ENCODE measurements at regions not wholly inside any gene's neighbourhood (a gene's known extent, or its start where the extent isn't known, plus 50 kb on each side); places are given as distances from the start of the nearest gene placed in this dataset.
"Not testable (repeated sequence)": the region's sequence is repeated elsewhere in the genome, so short reads cannot be mapped to it uniquely, and the experiment has no call there.

GRCh38 chr9:38182321-38182720 is 113.3 kb upstream of the SHB start:
- no peak for DNase-seq

- no peak for DNase-seq
Measured at GRCh38 chr9:38181866-38182265, 112.8 kb upstream of the SHB start.

DNA sequence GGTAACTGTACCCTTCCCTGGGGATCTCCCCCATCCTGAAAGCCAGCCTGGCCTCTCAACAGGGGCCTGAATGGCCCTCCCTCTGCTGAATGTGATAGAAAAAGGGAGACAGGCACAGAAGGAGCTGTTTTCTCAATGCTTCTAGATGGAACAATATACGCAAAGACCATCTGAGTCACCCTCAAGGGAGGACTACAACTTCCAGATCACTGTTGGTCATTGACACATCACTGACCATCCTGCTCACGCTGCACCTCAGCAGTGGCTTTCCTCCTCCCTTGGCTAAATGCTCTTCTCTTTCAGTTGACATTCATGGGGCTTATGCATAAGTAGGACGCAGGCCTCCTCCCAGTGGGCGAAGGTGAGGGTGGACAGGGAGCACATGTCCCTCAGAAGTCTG is 112.2 kb upstream of the SHB start:
- no peak for DNase-seq

DNA sequence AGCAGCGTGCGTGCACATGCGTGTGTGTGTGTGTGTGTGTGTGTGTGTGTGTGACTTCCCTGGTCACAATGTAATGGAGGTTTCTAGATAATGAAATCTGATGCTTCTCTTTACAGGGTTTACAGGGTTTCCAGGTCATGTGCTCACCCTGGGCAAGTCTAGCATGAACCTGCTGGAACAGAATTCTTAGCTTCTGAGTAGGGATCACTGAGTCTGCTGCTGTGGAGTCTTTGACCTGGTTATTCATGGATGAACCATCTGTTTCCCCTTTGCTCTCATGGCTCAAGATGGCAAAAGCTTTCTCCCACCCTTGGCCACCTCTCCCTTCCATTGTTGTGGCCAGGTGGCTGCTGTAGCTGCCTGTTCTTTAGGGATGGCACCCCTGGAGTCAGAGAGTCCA is 111.6 kb upstream of the SHB start:
- DNase-seq = no peak

GRCh38 chr9:38179965-38180364 is 110.9 kb upstream of the SHB start:
- DNase-seq = no peak

DNA sequence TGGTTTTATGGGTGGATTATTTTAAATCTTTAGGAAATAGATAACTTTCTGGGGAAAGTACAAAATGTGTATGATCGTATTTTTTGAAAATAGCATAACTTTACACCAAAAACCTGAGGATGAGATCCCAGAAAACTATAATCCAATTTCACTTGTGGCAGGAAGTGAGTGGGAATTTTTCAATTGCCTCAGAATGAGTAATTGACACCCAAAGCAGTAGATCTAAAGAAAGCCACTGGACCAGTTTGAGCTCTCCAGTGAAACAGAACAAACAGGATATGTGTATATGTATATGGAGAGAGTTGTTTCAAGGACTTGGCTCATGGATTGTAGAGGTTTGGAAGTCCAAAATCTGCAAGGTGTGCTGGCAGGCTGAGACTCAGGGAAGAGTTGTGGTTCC is 109.2 kb upstream of the SHB start:
- no peak for DNase-seq

GRCh38 chr9:38177680-38178079 is 108.7 kb upstream of the SHB start:
- DNase-seq = no peak

DNA sequence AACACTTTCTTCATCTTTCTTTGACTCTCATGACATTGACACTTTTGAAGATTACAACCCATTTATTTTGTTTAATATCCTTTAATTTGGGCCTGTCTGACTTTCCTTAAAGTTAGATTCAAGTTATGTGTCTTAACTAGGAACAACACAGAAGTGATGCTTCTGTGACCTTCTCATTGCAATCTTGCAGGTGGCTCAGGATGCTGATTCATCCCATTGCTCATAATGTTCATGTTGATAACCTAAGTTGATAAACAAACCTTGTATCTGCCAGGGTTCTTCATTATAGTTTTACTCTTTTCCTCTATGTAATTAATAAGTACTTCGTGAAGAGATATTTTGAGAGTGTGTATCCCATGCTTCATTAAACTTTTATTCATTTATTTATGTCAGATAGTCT is 107.2 kb upstream of the SHB start:
- no peak for DNase-seq

DNA sequence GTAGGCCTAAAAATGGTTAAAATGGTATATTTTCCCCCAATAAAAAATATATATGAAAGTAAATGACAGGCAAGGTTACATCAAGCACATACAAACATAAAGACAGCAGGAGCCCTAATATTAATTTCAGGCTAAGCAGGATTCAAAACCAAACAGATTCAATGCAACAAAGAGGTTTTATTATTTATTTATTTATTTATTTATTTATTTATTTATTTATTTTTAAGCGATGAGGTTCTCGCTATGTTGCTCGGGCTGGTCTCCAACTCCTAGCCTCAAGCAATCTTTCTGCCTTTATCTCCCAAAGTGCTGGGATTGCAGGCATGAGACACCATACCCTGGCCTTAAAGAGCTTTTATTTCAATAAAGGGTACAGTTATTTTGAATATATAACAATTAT is 106.4 kb upstream of the SHB start:
- DNase-seq = no peak

DNA sequence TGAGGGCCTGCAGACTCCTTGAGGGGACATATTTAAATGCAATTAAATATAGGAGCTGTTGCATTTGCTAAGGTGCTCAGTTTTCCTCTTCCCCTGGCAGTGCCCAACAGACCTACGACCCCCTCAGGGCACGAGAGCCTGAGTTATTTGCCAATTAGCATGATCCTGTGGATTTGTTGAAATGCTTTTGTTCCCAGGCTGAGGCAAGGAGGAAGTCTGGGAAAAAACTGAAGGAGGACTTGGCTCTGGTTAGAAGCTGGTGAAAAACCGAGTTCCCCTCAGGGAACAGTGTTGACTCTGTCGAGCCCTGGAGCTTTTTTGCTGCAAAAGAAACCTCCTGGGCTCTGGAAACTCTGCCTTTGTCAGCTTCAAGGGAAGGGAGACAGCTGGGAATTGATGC is 103.6 kb upstream of the SHB start:
- no peak for DNase-seq

GRCh38 chr9:38171926-38172325 is 102.9 kb upstream of the SHB start:
- no peak for DNase-seq

- no peak for DNase-seq
Measured at GRCh38 chr9:38171538-38171884, 102.5 kb upstream of the SHB start.

DNA sequence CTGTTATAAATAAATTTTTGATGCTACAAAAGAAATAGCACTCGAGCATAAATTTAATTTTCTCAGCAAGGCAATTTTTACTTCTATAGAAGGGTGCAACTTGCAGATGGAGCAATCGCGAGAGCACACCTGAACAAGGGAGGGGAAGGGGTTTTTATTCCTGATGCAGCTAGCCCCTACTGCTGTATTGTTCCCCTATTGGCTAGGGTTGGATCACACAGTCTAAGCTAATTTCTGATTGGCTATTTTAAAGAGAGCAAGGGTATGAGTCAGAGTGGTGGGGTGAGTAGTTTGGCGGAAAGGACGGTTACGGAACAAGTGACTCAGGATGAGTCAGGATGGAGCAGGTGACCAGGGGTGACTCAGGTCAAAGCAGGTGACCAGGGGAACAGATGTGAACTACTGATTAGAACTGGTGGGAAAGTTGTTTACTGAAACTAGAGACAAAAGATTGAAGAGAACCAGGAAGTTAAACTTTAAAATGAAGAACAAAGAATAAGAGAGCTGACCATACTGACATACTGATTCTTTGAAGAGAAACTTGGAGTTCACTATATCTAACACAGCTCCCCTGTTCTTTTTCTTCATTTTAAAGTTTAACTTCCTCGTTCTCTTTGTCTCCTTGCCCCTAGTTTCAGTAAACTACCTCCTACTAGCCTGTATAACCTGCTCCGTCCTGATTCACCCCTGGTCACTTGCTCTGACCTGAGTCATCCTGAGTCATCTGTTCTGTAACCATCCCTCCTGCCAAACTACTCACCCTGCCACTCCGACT is 101.9 kb upstream of the SHB start:
- DNase-seq = not testable (repeated sequence)

DNA sequence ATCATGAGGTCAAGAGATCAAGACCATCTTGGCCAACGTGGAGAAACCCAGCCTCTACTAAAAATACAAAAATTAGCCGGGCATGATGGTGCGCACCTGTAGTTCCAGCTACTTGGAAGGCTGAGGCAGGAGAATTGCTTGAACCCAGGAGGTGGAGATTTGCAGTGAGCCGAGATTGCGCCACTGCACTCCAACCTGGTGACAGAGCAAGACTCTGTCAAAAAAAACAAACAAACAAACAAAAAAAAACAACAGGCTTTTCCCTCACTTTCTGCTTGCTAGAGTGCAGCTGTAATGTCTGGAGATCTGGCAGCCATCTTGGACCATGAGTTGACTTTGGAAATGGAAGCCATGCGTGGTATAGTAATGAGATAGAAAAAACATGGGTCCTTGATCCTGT is 101.1 kb upstream of the SHB start:
- DNase-seq = not testable (repeated sequence)

DNA sequence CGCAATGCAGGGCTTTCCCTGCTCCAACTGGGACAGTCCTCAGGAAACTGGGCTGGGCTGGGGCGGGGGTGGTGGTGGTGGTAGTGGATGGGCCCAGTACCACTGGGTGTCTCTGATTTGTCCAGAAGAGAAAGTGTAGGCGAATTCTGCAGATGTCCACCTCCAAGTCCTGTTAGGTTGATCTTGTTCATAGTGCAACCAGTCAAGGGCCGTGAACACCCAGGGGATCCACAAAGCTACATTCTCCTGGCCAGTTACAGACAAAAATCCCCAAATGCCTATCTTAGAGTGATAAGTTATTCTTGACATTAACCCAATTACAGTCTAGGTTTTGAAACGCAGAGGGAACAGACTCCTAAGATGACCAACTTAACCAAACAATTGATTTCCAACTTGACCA is 97.5 kb upstream of the SHB start:
- no peak for DNase-seq

GRCh38 chr9:38164659-38165221 is 95.7 kb upstream of the SHB start:
- no peak for DNase-seq

DNA sequence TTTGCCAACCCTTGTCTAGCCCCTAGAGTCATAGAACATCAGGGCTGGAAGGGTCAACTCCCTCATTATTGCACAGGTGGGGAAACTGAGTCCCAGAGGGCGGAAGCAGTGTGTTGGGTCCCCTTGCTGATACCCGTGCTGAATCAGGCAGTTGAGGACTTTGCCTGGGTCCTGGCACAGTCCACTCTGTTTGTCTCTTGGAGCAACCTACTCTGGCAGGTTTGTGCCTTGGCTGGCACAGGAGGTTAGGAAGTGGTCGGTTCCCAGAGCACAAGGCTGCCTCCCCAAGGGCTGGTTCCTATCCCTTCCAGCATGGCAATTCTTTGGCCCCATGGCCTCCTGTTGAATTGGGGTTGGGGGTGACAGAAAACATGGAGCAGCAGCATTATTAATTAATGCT is 94.5 kb upstream of the SHB start:
- no peak for DNase-seq

DNA sequence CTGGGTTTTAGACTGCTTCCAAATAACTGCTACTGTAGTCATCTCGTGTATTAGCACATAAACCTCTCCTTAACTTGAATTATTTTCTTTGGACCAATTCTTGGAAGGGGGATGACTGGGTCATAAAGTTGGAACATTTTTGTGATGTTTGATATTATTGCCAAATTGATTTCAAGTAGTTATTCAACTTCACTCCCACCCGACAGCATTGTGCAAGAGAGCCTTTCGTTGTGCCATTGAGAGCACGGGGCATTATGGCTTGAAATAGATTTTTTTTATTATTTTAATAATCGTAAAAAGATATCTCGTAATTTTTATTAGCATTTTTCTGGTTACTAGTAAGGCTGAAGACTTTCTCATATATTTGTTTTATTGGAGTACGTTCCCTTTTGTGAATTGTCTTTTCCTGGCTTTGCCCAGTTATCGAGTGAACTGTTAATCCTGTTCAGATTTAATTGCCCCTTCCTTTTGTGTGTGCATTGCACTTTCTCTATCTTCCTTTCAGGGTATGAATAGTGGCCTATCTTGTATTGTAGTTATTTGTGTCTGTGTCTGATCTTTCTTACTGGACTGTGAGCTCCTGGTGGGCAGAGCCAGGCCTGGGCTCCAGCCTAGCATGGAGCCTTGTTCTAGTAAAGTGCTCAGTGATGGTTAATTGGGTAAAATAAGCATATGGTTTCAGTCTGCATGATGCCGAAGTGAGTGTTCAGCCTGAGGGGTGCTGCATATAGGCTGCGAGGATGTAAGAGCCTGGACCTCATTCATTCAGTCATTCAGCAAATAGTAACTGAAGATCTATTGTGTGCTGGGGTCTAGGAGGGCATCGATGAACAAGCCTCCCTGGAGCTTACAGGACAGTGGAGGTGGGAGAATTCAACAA is 93.5 kb upstream of the SHB start:
- DNase-seq = no peak

- DNase-seq = peak; percentile 59
Measured at GRCh38 chr9:38160613-38161215, 91.7 kb upstream of the SHB start.

- DNase-seq = no peak
Measured at GRCh38 chr9:38159599-38159998, 90.6 kb upstream of the SHB start.

- DNase-seq = no peak
Measured at GRCh38 chr9:38158628-38159027, 89.6 kb upstream of the SHB start.

- no peak for DNase-seq
Measured at GRCh38 chr9:38157711-38158110, 88.7 kb upstream of the SHB start.
